ENCODE measurements at regions not wholly inside any gene's neighbourhood (a gene's known extent, or its start where the extent isn't known, plus 50 kb on each side); places are given as distances from the start of the nearest gene placed in this dataset.

DNA sequence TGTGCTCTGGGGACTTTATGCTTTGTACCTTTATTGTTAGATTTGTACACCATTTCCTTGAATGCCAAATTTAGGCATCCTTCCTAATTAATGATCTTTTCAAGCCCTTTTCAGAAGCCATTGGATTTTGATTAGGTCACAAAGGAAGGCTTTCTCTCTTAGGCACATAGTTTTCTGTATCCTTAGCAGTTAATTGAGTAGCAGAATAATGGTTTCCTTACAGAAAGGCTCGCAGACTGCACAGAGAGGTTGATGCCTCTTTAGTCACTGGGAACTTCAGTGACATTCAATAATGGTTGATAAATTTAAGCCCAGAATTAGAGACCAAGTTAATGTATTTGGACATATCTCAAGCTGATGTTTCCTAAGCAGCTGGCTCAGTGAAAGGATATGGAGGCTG lies 139.1 kb upstream of the VGLL2 start:
- DNase-seq: no peak
- Histone ChIP-seq H3K18ac (ENCODE audit: low read depth in 1 of 2, low read length in 2 of 2) (no peak overlapping the region), H2BK12ac (ENCODE audit: low read length in 2 of 2) (no peak overlapping the region), H3K9ac (ENCODE audit: low read length) (no peak overlapping the region), H4K8ac (ENCODE audit: low read length) (no peak overlapping the region), H3K4ac (ENCODE audit: low read depth in 1 of 2, low read length in 2 of 2) (no peak overlapping the region), H3K4me1 (ENCODE audit: control insufficient read depth, insufficient read depth, low read depth, low read length) (no peaks in the 10 kb centered on the region), H3K9me3 (ENCODE audit: control insufficient read depth, low read length) (no peaks in the 10 kb centered on the region), H3K79me1 (replicated peaks; ENCODE audit: low read length, poor library complexity, severe bottlenecking) (no peaks in the 10 kb centered on the region), H3K23ac (ENCODE audit: low read length in 2 of 2) (no peak overlapping the region), H2AK5ac (ENCODE audit: low read length, severe bottlenecking) (no peak overlapping the region), H3K27me3 (ENCODE audit: control insufficient read depth in 1 of 2, insufficient read depth in 1 of 2, low read length in 2 of 2) (no peaks in the 10 kb centered on the region), H3K27ac (ENCODE audit: low read length, poor library complexity, severe bottlenecking) (no peak overlapping the region), H2BK15ac (ENCODE audit: low read depth, poor library complexity, severe bottlenecking) (no peak overlapping the region), H3K14ac (ENCODE audit: low read length in 2 of 2) (no peak overlapping the region), H3K36me3 (ENCODE audit: control insufficient read depth in 1 of 2, insufficient read depth in 2 of 2, low read depth in 1 of 2, low read length in 2 of 2) (no peaks in the 10 kb centered on the region), H2AFZ (ENCODE audit: low read depth, low read length) (no peak overlapping the region), H3K4me3 (ENCODE audit: insufficient read depth in 1 of 2, low read depth in 1 of 2, low read length in 2 of 2) (no peak overlapping the region), H4K91ac (ENCODE audit: low read length) (no peak overlapping the region), H3K4me2 (ENCODE audit: low read length, poor library complexity, severe bottlenecking) (no peak overlapping the region), H2BK5ac (ENCODE audit: low read depth, low read length, poor library complexity, severe bottlenecking) (no peak overlapping the region), H2BK120ac (ENCODE audit: low read depth, low read length) (no peak overlapping the region)
- 43% methylated on average over 1 of the region's 1 CpG for WGBS

DNA sequence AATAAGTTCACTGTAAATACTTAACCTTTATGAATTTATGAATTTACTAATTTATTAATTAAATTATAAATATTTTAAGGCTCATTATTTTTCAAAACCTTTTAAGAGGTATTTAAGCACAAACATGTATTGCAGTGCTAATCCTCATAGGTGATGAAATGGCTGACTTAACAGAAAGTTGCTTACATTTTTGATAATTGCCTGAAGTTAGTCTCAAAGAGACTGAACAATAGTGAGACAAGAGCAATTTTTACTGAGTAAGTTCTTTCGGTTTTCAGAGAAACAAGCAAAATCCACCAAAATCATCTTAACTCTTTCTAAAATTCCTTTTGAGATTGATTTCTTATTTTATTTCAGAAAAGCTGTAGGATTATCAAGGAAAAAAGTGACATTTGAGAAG lies 137.3 kb upstream of the VGLL2 start:
- Histone ChIP-seq H3K4me2 (ENCODE audit: low read length, poor library complexity, severe bottlenecking) (no peak overlapping the region), H3K4ac (ENCODE audit: low read depth in 1 of 2, low read length in 2 of 2) (no peak overlapping the region), H3K27ac (ENCODE audit: low read length, poor library complexity, severe bottlenecking) (no peak overlapping the region), H3K9ac (ENCODE audit: low read length) (no peak overlapping the region), H2AFZ (ENCODE audit: low read depth, low read length) (no peak overlapping the region), H2AK5ac (ENCODE audit: low read length, severe bottlenecking) (no peak overlapping the region), H2BK15ac (ENCODE audit: low read depth, poor library complexity, severe bottlenecking) (no peak overlapping the region), H3K36me3 (ENCODE audit: control insufficient read depth in 1 of 2, insufficient read depth in 2 of 2, low read depth in 1 of 2, low read length in 2 of 2) (no peaks in the 10 kb centered on the region), H3K9me3 (ENCODE audit: control insufficient read depth, low read length) (no peaks in the 10 kb centered on the region), H3K18ac (ENCODE audit: low read depth in 1 of 2, low read length in 2 of 2) (no peak overlapping the region), H3K23ac (ENCODE audit: low read length in 2 of 2) (no peak overlapping the region), H2BK120ac (ENCODE audit: low read depth, low read length) (no peak overlapping the region), H2BK12ac (ENCODE audit: low read length in 2 of 2) (no peak overlapping the region), H3K27me3 (ENCODE audit: control insufficient read depth in 1 of 2, insufficient read depth in 1 of 2, low read length in 2 of 2) (no peaks in the 10 kb centered on the region), H3K14ac (ENCODE audit: low read length in 2 of 2) (no peak overlapping the region), H3K4me1 (ENCODE audit: control insufficient read depth, insufficient read depth, low read depth, low read length) (no peaks in the 10 kb centered on the region), H4K91ac (ENCODE audit: low read length) (no peak overlapping the region), H3K79me1 (replicated peaks; ENCODE audit: low read length, poor library complexity, severe bottlenecking) (no peaks in the 10 kb centered on the region), H2BK5ac (ENCODE audit: low read depth, low read length, poor library complexity, severe bottlenecking) (no peak overlapping the region), H3K4me3 (ENCODE audit: insufficient read depth in 1 of 2, low read depth in 1 of 2, low read length in 2 of 2) (no peak overlapping the region), H4K8ac (ENCODE audit: low read length) (no peak overlapping the region)
- no peak for DNase-seq
- no CpG with 5 or more reads among the region's 1 CpG for WGBS

DNA sequence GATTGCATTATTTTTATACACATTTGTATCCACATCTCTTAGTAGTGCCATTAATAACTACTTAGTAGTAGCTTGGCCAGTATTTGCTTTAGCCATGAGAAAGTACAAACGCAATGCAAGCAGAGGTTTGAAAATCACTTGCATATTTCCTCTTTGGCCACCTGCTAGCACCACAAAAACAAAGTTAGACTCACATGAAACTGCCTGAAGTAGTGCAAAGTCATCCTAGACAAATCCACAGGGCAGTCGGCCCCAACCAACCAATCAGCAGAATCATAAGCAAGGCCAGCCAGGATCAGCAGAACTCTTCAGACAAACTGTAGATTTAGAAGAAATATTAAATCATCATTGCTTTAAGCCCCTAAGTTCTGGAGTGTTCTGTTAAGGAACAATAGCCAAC lies 135.2 kb upstream of the VGLL2 start:
- no peak overlapping the region for H3K14ac ChIP-seq (ENCODE audit: low read length in 2 of 2)
- no peak overlapping the region for H3K18ac ChIP-seq (ENCODE audit: low read depth in 1 of 2, low read length in 2 of 2)
- H2BK120ac ChIP-seq (ENCODE audit: low read depth, low read length): no peak overlapping the region
- no peaks in the 10 kb centered on the region for H3K4me1 ChIP-seq (ENCODE audit: control insufficient read depth, insufficient read depth, low read depth, low read length)
- no peak overlapping the region for H2BK15ac ChIP-seq (ENCODE audit: low read depth, poor library complexity, severe bottlenecking)
- no peak overlapping the region for H3K4me2 ChIP-seq (ENCODE audit: low read length, poor library complexity, severe bottlenecking)
- no peak overlapping the region for H3K4me3 ChIP-seq (ENCODE audit: insufficient read depth in 1 of 2, low read depth in 1 of 2, low read length in 2 of 2)
- no peak overlapping the region for H2AK5ac ChIP-seq (ENCODE audit: low read length, severe bottlenecking)
- no peaks in the 10 kb centered on the region for H3K27me3 ChIP-seq (ENCODE audit: control insufficient read depth in 1 of 2, insufficient read depth in 1 of 2, low read length in 2 of 2)
- H2BK5ac ChIP-seq (ENCODE audit: low read depth, low read length, poor library complexity, severe bottlenecking): no peak overlapping the region
- H3K9ac ChIP-seq (ENCODE audit: low read length): no peak overlapping the region
- H3K27ac ChIP-seq (ENCODE audit: low read length, poor library complexity, severe bottlenecking): no peak overlapping the region
- H4K8ac ChIP-seq (ENCODE audit: low read length): no peak overlapping the region
- 82% methylated on average over 2 of the region's 2 CpGs for WGBS
- no peak for DNase-seq
- H4K91ac ChIP-seq (ENCODE audit: low read length): no peak overlapping the region
- H3K4ac ChIP-seq (ENCODE audit: low read depth in 1 of 2, low read length in 2 of 2): no peak overlapping the region
- H3K36me3 ChIP-seq (ENCODE audit: control insufficient read depth in 1 of 2, insufficient read depth in 2 of 2, low read depth in 1 of 2, low read length in 2 of 2): no peaks in the 10 kb centered on the region
- H3K23ac ChIP-seq (ENCODE audit: low read length in 2 of 2): no peak overlapping the region
- no peaks in the 10 kb centered on the region for H3K79me1 ChIP-seq (replicated peaks; ENCODE audit: low read length, poor library complexity, severe bottlenecking)
- no peaks in the 10 kb centered on the region for H3K9me3 ChIP-seq (ENCODE audit: control insufficient read depth, low read length)
- H2BK12ac ChIP-seq (ENCODE audit: low read length in 2 of 2): no peak overlapping the region
- H2AFZ ChIP-seq (ENCODE audit: low read depth, low read length): no peak overlapping the region

DNA sequence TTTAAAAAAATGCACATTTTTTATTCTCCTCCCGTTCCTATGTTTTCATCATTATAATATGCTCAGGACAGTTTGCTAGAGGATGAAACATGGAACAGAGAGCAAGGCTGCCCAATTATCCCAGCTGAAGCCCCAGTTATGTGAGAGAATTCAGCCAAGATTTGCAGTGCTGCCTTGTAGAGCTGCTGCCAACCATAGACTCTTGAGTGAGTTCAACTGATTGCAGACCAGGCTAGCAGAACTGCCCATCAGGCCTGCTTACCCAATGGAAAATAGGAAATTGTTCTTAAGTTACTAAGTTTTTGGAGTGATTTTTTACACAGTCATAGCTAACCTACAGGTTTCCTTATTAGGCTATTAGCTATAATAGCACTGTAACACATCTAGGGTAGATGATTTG lies 128.7 kb upstream of the VGLL2 start:
- 83% methylated on average over 1 of the region's 1 CpG for WGBS

More for the DNA sequence above, 128.7 kb upstream of the VGLL2 start:
- Histone ChIP-seq H3K9ac (ENCODE audit: low read length) (no peak overlapping the region), H2AK5ac (ENCODE audit: low read length, severe bottlenecking) (no peak overlapping the region), H2BK120ac (ENCODE audit: low read depth, low read length) (no peak overlapping the region), H2BK12ac (ENCODE audit: low read length in 2 of 2) (no peak overlapping the region), H3K9me3 (ENCODE audit: control insufficient read depth, low read length) (no peaks in the 10 kb centered on the region), H3K79me1 (replicated peaks; ENCODE audit: low read length, poor library complexity, severe bottlenecking) (no peaks in the 10 kb centered on the region), H3K4me1 (ENCODE audit: control insufficient read depth, insufficient read depth, low read depth, low read length) (no peaks in the 10 kb centered on the region), H3K4me2 (ENCODE audit: low read length, poor library complexity, severe bottlenecking) (no peak overlapping the region), H2BK15ac (ENCODE audit: low read depth, poor library complexity, severe bottlenecking) (no peak overlapping the region), H3K18ac (ENCODE audit: low read depth in 1 of 2, low read length in 2 of 2) (no peak overlapping the region), H3K27ac (ENCODE audit: low read length, poor library complexity, severe bottlenecking) (no peak overlapping the region), H3K4me3 (ENCODE audit: insufficient read depth in 1 of 2, low read depth in 1 of 2, low read length in 2 of 2) (no peak overlapping the region), H3K14ac (ENCODE audit: low read length in 2 of 2) (no peak overlapping the region), H3K4ac (ENCODE audit: low read depth in 1 of 2, low read length in 2 of 2) (no peak overlapping the region), H2AFZ (ENCODE audit: low read depth, low read length) (no peak overlapping the region), H4K8ac (ENCODE audit: low read length) (no peak overlapping the region), H3K23ac (ENCODE audit: low read length in 2 of 2) (no peak overlapping the region), H4K91ac (ENCODE audit: low read length) (no peak overlapping the region), H3K27me3 (ENCODE audit: control insufficient read depth in 1 of 2, insufficient read depth in 1 of 2, low read length in 2 of 2) (no peaks in the 10 kb centered on the region), H2BK5ac (ENCODE audit: low read depth, low read length, poor library complexity, severe bottlenecking) (no peak overlapping the region), H3K36me3 (ENCODE audit: control insufficient read depth in 1 of 2, insufficient read depth in 2 of 2, low read depth in 1 of 2, low read length in 2 of 2) (no peaks in the 10 kb centered on the region)
- no peak for DNase-seq
